NCI-H460 (cell line): ENCODE measurements at regions not wholly inside any gene's neighbourhood (a gene's known extent, or its start where the extent isn't known, plus 50 kb on each side); places are given as distances from the start of the nearest gene placed in this dataset.

ENCODE experiments used
- DNase-seq: peaks from one replicate; pipeline ENCODE4 v3.0.0-alpha.2; 2016; ENCODE audit warnings: low read depth; ENCODE audit errors: extremely low read depth

DNA sequence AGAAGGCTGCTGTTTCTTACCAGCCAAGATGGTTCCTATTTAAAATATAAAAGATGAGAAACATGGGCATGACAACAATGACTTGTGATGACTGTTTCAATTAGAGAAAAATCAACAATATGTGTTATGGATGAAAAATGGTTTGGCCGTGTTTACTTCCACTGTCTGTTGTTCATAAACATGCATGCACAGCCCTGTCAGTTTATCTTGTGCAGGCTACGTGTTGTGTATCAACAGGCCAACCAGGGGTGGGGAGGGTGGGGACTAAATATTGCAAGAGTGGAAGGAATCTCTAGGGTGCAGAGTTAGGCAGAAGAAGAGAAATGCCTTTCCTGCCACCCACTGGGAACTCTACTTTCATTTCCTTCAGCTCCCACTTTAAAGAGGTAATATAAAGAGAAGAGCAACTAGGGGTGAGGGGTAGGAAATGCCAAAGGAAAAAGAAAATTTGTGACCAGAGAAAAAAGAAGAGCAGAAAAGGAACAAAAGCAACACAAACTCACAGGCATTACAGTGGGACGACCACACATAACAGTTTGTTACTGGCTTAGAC lies 116.8 kb upstream of the MEIS1 start:
- no peak for DNase-seq

DNA sequence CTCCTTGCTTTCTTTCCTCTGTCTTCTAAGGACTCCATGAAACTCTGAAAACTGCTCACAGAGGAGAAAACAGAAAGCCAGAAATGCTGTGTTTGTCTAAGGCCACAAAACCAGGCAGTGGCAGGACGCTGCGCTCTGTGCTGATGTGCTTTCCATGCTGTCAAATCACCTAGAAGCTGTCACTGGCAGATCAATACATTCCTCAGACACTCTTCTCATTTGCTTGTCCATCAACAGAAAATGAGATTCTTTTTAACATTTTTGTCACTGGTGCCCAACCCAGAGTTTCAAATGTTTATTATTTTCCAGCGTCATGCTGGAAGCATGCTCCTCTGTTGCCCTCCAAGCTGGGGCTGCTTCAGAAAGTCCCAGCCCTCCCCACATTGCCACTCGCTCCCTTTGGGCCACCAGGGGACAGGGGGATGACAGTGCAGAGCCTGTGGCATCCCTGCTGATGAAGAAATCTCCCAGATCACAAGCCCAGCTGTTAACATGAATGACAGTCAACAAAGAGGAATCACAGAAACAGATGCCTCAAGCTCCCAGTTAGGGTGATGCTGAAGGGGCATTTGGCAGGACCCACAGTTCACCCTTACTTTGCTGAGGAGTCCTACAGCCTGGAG lies 117.5 kb upstream of the MEIS1 start:
- DNase-seq, result no peak

DNA sequence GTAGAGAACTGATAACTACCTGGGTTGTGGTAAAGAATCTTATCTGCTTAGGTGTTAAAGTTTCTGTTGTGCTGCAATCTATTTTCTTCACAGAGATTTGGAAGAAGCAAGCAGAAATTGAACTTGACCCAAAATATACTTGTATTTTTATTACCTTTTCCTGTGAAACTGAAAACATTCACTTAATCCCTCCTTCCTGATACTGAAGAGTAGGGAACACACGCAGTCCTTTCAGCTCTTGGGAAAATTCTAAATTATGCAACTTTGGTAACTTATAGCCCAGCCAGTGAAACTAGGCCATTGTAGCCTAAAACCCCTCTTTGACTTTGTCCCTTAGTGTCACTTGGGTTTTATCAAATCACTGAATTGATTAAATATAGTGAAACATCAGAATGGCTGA lies 128.4 kb upstream of the MEIS1 start:
- no peak for DNase-seq

DNA sequence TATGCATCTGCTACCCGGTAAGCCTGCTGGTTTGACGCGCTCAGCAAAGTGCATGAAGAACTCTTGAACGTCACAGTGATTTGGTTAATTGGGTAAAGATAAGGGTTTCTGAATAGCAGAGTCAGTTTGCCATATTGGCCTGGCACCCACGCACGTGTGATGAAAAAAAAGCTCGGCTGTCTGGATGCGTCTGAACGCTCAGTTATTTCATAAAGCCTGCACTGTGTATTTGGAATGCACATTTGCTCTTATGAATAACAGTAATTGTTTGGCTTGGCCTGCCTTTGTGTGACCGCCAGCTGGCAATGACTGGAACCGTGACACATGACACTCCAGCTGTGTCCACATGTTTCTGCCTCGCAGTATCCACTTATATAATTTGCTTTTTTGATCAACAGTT lies 129.2 kb upstream of the MEIS1 start:
- no peak for DNase-seq

DNA sequence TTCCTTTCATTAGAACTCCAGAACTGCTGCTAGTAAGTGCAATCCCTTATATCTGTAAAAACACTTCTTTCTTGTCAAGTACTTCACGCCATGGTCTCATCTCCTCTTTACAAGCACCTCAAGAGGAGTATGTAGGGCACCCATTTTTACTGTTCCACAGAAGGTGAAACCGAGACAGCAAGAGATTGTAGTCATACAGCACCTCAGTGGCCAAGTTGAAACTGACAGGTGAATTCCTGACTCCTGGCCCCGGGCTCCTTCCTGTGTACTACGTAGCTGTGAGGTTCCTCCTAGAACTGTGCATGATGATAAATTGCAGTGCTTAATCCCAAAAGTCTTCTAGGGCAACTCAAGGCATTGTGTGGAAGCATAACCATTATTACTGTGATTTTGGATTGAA lies 131.5 kb upstream of the MEIS1 start:
- no peak for DNase-seq

DNA sequence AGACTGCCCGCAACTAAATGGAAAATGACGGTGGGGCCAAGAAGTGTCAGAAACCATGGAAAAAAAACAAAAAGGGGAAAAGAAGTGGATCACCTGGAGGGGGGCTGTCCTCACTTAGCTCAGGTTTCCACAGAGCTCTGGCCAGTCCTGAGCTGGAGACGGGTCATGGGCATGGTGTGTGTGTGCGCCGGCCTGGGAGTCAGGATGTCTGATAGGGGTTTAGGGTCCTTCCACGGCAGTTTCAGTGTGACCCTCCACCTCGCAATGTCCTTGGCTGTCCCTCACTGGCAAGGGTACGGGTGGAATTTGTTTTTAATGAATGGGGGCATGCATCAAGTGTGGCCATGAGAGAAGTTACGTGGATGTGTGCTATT lies 133.2 kb upstream of the MEIS1 start:
- no peak for DNase-seq

DNA sequence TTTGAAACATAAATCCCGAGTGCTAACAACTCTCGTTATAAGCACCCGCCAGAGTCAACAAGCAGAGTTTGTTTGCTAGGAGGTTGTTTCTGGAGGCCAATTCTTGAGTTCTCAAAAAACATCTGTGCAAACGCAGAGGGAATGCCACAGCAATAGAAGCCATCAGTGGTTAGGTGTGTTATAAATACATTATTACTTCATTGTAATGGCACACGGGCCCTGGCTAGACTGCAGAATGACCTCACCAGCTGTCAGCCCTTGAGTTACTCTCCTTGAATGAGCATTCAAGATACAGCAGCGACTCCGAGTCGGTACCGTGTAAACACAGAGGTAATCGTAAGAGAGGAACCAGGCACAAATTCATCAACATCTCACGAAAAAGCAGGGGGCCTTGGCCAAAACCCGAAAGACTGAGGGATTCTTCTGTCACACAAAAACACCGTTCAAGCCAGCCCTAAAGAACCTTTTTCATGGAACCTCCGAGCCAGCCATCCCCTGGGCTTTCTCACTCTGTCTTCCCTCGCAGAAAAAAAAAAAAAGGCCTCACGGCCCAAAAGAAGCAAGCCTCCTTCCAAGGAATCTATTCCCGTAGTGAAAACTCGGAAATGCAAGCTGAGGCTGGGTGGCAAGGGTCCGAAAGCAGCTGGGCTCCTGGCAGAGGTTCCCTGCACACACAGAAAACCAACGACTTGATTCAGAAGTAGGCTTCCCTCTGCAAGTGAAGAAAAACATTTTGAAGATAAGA lies 133.7 kb upstream of the MEIS1 start:
- no peak for DNase-seq

DNA sequence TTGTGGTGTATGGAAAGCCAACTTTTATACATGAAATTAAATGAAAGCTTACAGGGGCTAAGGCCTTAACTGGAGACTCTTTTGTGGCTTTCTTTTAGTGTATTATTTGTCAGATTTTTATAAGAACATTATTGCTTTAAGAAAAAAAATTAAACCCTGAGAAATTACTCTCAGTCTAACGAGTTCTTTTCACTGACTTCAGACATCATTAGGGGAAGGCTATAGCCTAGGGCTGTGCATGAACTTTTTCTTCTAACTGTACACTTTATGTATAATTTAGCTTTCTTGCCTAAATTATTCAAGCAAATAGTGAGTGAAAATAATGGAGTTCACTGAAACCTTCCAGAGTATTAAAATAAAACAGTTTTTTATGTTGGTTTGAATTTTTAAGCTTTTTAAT lies 151.1 kb upstream of the MEIS1 start:
- no peak for DNase-seq

DNA sequence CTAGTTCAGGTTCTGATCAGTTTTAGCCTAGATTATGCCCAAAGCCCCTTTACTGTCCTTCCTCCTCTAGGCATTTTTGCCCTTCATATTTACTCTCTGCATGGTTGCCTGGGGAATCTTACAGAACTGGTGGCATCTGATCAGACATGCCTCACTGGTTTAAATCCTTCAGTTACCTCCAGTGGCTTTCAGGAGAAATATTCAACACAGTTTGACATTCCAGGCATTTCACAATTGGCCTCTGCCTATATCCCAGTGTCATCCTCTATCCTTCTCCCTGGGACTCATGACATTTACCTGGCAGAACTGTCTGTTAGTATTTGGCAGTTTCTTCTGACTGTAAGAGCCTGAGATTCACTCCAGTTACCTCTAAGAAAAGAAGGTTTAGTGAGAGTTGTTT lies 152.9 kb upstream of the MEIS1 start:
- DNase-seq, result no peak

DNA sequence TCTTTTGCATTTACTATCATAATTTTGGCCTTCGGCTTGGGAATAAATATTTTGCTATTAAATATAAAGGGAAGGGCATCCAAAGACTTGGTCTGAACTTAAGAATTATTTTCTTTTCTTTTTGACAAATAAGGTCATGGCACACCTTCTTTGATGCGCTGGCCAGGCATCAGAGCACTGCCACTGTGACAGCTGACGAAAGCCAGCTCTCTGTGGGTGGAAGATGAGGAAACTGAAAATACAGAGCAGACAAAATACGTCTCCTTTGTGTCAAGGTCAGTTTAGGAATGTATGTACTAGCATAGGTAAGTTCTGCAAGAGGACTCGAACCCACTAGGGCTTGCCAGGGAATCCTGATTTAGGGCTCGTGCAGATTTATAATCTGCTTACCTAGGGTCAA lies 155.9 kb upstream of the MEIS1 start:
- DNase-seq, result no peak

DNA sequence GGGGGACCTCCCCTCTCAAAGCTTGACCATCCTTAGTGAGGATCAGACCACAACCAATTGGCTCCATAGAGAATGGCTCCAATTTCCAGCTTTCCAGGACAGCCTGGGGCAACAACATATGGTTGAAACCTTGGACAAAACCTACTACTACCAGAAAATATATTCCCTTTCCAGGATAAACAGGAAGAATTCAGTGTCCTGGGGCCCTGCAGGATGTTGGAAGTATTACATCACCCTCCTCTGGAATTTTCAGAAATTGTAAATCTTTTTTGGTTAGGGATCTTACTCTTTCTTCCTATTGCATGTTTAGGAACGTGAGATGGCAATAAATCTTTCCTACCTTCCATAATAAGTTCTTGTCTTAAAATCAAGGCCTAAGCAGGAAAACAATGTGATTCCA lies 158.9 kb upstream of the MEIS1 start:
- DNase-seq, result no peak

DNA sequence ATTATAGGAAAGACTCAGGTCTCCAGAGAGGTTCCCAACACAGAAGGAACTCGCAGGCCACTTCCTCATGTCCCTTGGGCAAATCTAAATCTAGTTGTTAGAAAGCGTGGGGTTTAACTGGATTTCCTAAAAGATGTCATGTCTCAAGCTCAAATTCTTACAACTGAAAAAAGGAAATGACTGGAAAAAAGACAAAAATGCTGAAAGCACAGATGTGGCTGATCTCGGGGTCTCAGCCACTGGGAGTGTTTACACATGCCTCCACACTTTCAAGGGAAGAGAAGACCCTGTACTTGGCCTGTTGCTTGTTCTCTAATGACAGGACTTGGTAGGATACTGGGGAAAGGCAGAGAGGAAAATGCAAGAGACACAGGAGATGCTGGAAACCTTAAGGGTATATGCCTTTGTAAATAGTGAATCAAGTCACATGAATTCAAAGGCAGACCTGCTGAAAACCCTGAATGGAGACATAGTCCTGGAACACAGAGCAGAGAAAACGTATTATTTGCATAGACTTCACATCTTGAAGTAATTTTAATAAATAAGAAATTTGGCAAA lies 160.9 kb upstream of the MEIS1 start:
- no peak for DNase-seq

DNA sequence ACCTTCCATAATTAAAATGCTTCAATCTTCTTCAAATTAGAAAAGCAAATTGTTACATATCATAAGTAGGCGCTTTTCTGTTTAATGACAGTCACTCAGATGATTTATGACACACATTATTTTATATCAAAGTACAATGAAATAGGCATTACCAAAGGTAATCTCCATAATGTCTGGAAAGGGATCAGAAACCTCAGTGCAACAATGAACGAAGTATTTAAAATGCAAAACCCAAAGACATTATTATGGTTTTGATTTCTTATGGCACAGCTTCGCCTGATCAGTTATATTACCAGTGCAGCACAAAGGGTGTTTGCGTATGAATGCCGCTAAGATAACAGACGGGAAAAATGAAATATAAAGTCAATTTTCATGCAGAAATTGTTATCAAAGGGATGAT lies 162.2 kb upstream of the MEIS1 start:
- DNase-seq, result no peak

DNA sequence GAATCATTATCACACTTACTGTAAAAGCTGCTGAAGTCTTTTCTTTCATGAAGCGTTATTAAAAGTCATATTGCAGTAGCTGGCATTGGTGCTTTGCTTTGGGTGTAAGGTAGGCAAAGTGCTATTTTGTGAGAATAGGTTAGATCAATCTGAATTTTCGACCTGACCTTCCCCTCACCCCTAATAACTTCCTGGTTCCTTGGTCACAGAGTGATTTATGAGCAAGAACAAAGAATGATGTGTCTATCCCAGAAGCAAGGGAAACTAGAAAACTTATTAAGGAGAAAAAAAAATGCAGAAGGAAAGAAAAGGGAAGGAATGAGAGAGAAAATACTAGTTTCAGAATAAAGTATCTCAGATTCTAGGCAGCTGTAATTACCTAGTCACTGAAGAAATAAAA lies 163.1 kb upstream of the MEIS1 start:
- DNase-seq, result no peak

DNA sequence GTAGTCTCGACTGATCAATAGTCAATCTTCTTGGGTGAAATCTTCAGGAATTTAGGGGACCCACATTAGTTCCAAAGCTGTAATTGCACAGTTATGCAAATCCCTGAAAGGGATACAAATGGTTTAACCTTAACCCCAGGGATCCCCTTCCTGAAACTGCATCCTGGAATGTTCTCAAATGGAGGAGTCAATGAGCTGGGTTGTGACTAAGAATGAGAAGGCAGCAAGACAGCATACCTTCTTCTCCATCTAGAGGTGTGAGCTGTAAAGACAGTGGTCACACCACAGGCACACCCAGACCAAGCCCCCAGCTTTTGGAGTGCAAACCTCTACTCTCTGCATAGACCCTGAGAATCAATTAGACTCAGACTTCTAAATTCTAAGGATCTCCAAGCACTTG lies 164.7 kb upstream of the MEIS1 start:
- DNase-seq, result no peak

DNA sequence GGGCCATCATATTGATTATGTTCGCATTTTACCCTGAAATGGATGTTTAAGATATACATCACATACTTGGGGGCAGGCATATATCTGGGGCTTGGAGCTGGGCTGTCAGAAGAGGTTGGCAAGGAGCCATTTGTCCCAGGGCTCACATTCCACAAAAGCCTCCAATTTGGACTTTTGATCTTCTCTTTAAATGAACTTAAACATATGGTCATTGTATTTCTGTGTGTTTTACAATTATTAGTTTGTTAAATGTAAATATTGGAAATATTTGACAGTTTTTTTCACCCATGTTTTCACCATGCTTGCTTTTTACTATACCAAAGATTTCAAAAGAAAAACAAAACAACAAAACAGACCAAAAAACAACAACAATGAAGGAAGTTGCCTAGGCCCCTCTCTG lies 165.8 kb upstream of the MEIS1 start:
- no peak for DNase-seq

DNA sequence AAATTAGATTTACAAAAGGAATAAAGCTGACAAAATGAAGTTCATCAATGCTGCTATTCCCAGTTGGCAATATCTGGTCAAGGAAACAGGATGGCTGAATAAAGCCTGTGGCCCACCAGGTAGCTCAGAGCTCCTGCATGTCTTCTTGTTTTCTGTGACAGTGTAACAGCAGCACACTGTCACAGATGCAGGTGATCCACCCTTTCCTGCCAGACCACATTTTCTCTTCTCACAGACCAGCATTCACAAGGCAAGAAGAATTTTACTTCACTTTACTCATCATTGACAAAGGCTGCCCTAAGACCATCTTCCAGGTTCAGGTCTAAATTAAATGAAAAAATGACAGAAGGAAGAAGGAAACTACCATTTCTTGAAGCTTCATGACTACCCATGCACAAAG lies 166.2 kb upstream of the MEIS1 start:
- no peak for DNase-seq

DNA sequence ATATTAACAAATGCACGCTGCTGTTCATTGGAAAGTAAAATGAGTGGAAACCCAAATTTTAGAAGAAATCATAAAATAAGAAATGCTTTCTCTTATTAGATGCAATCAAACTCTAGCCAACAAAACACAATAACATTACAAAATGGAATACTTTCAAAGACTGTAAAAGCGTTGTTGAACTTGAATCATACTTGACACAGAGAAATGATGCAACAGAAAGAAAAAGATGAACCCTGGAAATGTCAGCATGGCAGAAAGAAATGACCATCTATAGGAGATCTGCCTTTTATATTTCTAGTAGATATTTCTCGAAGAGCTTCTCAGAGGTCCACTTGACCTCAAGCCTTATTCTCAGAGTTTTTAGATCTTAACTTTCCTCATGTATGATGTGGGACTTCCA lies 170.6 kb upstream of the MEIS1 start:
- DNase-seq, result no peak

DNA sequence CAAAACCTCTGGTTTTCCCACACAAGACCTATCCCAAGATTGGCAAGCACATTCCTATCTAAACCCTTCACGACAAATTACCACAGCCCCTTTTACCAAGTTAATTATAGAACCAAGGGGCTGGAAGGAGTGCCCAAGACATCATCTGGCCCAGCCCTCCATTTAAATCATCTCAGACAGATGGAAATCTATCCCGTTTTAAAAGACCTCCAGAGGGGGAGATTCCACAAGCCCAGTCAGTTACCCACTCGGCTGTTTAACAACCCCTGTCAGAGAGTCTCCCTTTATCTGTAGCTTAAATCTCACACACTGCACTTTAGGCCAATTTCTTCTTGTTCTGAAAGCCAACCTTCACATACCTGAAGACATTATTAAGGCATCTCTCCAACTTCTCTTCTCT lies 179.1 kb upstream of the MEIS1 start:
- DNase-seq, result no peak

DNA sequence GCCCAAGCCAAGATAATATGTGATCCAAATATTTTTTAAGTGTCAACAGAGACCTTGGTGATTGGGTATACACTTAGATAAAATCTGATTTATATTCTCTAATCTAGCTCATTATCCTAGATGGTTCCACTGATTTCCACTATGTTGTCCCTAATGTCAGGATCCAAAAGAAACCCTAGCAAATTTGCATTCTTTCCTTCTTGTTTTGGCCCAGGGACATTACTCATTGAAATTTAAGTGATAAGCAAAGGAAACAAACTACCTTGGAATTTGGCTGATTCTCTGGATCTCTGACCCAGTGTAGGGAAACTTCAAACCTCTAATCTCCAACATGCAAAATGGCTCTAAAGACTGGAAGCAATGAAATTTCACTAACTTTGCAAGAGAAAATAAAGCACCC lies 179.8 kb upstream of the MEIS1 start:
- no peak for DNase-seq

DNA sequence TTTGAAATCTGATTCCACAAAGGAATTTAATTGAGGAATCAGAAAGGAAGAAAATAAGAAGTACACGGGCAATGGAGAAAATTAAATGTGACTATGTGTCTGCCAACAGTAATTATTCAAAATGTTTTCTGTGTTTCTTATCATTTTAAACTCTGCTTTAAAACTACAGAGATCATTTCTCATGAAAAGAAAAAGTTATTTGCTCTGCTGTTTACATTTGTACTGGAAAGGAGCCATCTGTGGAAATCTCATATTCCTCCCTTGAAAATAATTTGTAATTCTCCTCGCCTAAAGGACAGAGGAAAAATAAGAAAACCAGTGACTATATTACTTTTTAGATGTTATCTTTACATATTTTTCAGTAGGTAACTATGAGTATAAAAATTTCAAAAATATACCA lies 181.9 kb upstream of the MEIS1 start:
- DNase-seq, result no peak

DNA sequence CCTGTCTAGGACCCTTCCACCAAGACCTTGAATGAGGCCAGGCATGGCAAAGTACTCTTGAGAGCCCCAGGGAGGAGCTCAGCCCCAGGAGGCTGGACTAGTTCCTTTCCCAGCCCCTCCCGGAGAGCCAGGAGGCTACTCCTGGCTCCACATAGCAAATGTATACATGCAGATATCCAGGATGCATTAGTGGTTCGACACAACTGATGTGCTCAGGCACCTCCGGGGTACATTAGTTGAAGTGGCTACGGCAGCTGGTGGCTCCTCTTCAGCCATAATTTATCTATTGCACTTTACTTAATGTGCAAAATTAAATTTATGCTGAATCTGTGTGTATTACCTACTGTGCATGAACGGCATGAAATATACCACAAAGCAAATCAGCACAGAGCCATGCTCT lies 182.8 kb upstream of the MEIS1 start:
- DNase-seq, result no peak
